Bone marrow (tissue), 2 donors: ENCODE measurements at regions not wholly inside any gene's neighbourhood (a gene's known extent, or its start where the extent isn't known, plus 50 kb on each side); places are given as distances from the start of the nearest gene placed in this dataset.

Experiments
- DNase-seq, 2 donors: peaks; one replicate each; lab custom pipeline; 2025; lab: John Stamatoyannopoulos, UW

- DNase-seq, result no peak
Measured at GRCh38 chr6:14856177-14856576, 389.7 kb upstream of the JARID2 start.

DNA sequence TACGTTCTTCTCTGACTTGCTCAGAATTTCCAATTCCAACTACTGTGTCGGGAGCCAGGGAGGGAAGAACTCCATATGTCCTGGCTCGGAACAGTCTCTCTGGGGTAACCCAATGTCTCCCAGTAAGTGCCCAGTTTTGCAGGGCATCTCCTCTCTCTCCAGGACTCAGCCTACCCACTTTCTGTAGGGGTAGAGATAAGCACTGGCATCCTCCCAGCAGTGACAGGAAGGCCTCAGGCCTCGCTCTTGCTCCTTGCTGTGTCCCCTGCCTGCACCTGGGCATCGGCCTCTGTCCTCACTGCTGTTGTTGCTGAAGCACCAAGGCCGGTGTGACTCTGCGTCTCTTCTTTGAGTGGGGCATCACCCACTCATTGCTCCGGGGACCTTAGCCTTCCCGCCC lies 388.9 kb upstream of the JARID2 start:
- DNase-seq, result no peak

GRCh38 chr6:14857501-14857900 lies 388.4 kb upstream of the JARID2 start:
- DNase-seq, result no peak

DNA sequence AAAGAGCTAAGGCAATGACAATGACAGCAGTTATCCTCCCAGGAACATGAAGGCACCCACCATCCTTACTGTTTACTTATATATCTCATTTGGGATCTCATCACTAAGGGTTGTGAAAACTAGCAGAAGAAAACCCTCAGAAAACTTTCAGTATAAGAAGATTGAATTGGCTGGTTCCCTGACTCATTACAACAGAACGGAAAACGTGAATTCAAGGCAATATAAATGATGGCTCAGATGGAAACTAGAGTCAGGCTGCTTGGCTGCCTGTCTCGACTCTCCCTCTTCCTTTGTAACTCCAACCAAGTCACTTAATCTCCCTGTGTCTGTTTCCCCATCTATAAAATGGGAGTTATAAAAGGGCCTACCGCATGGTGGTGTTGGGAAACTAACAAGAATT lies 387.1 kb upstream of the JARID2 start:
- DNase-seq, result no peak

GRCh38 chr6:14860774-14861173 lies 385.1 kb upstream of the JARID2 start:
- DNase-seq, result no peak

DNA sequence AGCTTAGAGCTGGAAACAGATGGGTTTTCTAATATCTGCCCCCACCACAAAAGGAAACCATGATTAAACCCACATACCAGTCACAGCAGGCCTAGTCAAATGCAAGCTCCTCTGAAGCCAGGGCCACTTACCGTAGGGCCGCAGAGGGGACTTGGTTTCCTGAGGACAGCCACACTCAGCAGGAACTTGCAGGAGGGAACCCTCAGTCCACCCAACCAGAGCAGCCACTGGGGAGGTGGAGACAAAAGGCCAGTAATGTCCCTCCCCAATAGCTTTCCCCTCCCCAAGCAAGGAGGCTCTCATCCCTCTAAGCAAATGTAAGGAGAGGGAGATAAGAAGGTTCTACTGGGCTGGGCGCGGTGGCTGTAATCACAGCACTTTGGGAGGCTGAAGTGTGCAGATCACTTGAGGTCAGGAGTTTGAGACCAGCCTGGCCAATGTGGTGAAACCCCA lies 384.4 kb upstream of the JARID2 start:
- no peak for DNase-seq

- no peak for DNase-seq
Measured at GRCh38 chr6:14862845-14863244, 383.0 kb upstream of the JARID2 start.

DNA sequence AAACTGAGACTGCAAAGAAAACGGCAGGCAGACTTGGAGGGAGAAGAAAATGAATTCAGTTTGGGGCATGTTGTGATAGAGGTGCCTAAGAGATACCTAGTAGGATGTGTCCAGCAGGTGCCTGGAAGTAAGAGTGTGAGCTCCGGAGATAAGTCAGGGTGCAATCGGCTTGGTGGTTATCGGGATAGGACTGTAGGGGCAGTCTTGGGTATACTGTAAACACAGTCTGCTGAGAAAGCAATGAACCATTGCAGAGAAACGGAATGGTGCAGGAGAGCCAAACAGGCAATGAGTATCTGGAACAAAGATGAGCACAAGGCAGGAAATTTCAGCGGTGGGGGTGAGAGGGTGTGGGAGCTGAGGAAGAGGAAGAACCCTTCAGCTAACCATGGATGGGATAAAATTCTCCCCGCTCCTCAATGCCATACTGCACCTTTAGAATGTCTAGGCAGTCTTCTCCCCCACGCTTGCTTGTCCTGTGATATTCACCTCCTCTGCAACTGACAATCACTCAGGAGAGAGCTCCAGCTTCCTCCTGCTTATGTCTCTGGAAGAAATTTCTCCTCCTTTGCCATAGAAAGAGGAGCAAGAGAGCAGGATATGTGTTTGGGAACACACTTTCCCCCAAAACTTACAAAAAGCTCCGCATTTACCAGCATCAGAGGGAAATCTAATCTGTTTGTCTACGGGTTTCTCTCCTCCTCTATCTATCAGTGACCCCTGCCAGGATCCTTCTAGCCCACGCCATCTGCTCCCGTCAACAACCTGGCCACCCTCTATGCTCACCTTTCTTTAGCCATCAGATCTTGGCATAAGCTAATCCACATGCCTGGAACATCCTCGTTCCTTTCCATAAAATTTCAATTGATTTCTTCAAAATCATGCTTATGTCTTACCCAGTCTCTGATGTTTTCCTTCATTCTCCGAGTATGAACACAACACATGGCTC lies 381.7 kb upstream of the JARID2 start:
- no peak for DNase-seq

- peak in 1 of 2 donors; percentile 37 for DNase-seq
Measured at GRCh38 chr6:14865531-14866100, 380.3 kb upstream of the JARID2 start.

GRCh38 chr6:14867802-14868201 lies 378.1 kb upstream of the JARID2 start:
- DNase-seq, result no peak

- DNase-seq, result no peak
Measured at GRCh38 chr6:14871221-14871620, 374.6 kb upstream of the JARID2 start.

- DNase-seq, result no peak
Measured at GRCh38 chr6:14873101-14873500, 372.8 kb upstream of the JARID2 start.

DNA sequence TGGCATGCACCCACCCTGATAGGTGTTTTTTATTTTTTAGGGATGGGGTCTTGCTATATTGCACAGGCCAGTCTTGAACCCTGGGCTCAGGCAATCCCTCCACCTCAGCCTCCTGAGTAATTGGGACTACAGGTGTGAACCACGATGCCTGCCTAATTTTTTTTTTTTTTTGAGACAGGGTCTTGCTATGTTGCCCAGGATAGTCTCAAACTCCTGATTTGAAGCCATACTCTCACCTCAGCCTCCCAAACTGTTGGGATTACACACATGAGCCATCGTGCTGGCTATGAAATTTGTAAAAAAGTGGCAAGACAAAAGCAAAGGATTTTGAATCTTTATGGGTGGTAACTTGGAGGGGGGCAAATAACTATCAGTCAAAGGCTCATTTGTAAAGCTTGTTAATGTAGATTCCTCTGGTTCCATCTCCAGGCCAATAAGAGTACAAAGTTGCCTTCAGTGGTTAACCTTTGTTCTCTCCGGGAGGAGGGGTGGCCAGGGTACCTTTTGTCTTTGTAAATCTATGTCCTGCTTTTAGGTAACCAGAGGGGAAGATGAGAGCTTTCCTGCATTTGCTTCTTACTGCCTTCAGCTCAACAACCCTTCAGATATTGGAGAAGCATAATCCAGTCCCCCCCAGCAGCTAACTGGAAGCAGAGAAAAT lies 372.0 kb upstream of the JARID2 start:
- no peak for DNase-seq

DNA sequence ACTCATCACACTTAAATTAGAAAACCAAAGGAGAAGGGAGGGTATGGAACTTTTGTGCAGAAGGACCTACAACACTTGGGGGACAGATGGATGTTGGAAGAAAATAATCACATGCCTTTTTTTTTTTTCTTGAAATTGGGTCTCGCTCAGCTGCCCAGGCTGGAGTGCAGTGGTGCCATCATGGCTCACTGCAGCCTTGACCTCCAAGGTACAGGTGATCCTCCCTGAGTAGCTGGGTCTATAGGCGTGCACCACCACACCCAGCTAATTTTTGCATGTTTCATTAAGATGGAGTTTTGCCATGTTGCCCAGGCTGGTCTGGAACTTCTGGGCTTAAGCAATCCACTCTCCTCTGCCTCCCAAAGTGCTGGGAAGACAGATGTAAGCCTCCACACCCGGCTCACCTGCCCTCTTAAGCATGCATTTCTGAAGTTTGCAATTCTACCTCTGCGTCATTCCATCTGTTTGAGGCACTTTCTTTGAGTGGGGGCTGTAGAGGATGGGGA lies 370.8 kb upstream of the JARID2 start:
- DNase-seq, result no peak

DNA sequence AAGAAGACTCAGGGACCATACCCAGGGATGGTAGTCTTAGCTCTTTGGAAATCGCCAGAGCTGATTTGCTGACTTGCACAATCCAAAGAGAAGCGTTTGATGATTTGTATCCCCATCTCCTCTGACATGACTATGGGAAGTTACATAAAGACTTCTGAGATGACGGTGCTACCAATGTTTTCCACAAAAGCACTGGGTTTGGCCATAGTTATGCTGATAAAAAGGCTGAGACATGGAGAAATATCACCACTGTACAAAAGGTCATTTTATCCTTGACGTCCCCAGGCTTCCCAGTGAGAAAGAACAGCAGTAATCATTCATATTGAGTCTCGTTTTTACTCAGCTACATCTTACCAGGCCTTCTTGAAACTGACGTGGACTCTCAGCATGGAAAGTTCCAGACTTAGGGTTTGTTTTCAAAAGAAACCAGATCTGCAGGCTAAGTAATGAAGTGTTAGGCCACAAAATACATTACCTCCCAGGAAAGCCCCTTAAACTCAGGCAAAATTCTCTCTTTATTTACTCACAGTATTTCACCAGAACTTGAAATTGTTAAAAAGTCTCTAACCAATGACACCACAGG lies 370.3 kb upstream of the JARID2 start:
- no peak for DNase-seq

GRCh38 chr6:14876778-14877613 lies 368.9 kb upstream of the JARID2 start:
- DNase-seq, result peak in 1 of 2 donors; percentile 86

DNA sequence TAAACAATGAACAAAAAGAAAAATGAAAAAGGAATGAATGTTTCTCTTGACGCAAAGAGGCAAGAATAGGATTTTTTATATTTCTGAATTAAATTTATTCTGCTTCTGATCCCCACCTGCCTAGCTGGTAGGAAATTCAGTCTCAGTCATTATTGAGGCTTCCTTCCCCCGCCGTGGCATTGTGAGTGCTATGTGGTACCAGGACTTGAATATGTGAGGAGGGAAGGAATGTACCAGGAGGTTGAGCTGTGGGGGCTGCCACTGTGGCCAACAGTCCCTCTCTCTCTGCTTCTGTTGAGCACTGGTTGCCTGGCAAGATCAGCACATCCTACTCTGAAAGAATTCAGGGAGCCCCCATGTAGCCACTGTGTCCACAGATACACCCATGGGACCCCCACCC lies 368.1 kb upstream of the JARID2 start:
- no peak for DNase-seq

DNA sequence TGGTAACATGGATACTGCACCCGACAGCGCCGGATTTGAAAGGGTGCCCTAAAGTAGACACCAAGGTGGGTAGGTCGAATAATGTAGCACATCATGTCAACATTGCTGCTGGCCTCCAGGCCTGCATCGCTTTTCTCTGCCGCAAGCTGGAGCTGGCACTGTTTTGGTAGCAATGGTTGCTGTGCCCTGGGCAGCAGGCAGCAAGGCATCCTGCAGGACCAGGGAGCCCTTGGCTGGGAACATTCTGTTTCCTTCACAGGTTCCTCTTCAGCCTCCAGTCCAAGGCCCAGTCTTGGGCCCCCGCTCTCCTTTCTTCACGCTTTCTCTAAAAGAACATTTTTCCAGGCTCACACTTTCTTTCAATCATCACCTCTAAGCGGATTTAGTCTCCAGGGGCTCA lies 365.8 kb upstream of the JARID2 start:
- DNase-seq, result no peak

DNA sequence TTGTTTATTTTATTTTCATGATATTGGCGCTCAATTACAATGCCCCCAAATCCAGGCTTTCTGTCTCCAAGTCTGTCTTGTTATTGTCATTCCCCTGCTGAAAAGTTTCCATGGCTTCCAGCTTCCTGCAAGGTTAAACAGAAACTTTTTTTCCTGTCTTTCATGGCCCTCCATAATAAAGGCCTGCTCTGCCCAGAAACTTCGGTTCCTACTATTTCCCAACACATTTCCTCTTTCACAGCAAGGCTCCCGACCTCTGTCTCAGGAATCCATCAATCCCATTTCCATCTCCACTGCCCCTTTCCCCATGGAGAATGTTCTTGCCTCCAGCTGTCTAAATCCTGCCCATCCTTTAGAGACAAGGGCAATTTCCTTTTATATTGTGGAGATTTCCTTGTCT lies 365.2 kb upstream of the JARID2 start:
- DNase-seq, result no peak

GRCh38 chr6:14881398-14881797 lies 364.5 kb upstream of the JARID2 start:
- DNase-seq, result no peak

- DNase-seq, result no peak
Measured at GRCh38 chr6:14882394-14883026, 363.4 kb upstream of the JARID2 start.
